IMR-90 (cell line): ENCODE measurements at regions not wholly inside any gene's neighbourhood (a gene's known extent, or its start where the extent isn't known, plus 50 kb on each side); places are given as distances from the start of the nearest gene placed in this dataset.

Source experiments
- BHLHE40 ChIP-seq: fragments of 150-350 bp; IDR thresholded peaks from 2 replicates; pipeline ENCODE4 v1.6.1; 2016; ENCODE audit warnings: mild to moderate bottlenecking, low read depth, low read length
- CEBPB ChIP-seq: IDR thresholded peaks from 2 replicates; pipeline ENCODE4 v1.6.1; 2012; ENCODE audit warnings: low read depth, low read length, improper control_type of control experiment
- CTCF ChIP-seq: conservative IDR thresholded peaks from 2 replicates; pipeline ENCODE4 v1.5.1; 2012; ENCODE audit warnings: mild to moderate bottlenecking, low read depth, low read length, improper control_type of control experiment
- ELK1 ChIP-seq: fragments of 150-350 bp; IDR thresholded peaks from 2 replicates; pipeline ENCODE4 v1.6.1; 2016; ENCODE audit warnings: low read depth, mild to moderate bottlenecking, low read length, moderate library complexity, borderline replicate concordance
- MAZ ChIP-seq: IDR thresholded peaks from 2 replicates; pipeline ENCODE4 v1.6.1; 2012; ENCODE audit warnings: low read depth, mild to moderate bottlenecking, low read length, improper control_type of control experiment, moderate library complexity, borderline replicate concordance
- MXI1 ChIP-seq: IDR thresholded peaks from 2 replicates; pipeline ENCODE4 v1.6.1; 2012; ENCODE audit warnings: low read depth, mild to moderate bottlenecking, low read length, moderate library complexity, borderline replicate concordance
- NFE2L2 ChIP-seq: fragments of 150-350 bp; IDR thresholded peaks from 2 replicates; pipeline ENCODE4 v1.6.1; 2016; ENCODE audit warnings: low read depth, mild to moderate bottlenecking, low read length
- POLR2A ChIP-seq: IDR thresholded peaks from 2 replicates; pipeline ENCODE4 v1.6.1; 2012; ENCODE audit warnings: mild to moderate bottlenecking, low read depth, low read length
- RAD21 ChIP-seq: IDR thresholded peaks from 2 replicates; pipeline ENCODE4 v1.6.1; 2012; ENCODE audit warnings: low read length, improper control_type of control experiment
- RCOR1 ChIP-seq: IDR thresholded peaks from 2 replicates; pipeline ENCODE4 v1.6.1; 2012; ENCODE audit warnings: mild to moderate bottlenecking, low read length, improper control_type of control experiment; ENCODE audit not compliant: insufficient replicate concordance
- RFX5 ChIP-seq: IDR thresholded peaks from 2 replicates; pipeline ENCODE4 v1.8.0; 2012; ENCODE audit warnings: low read depth, mild to moderate bottlenecking, low read length, moderate library complexity
- SMC3 ChIP-seq: fragments of 150-350 bp; IDR thresholded peaks from 2 replicates; pipeline ENCODE4 v1.6.1; 2016; ENCODE audit warnings: low read depth, mild to moderate bottlenecking, antibody characterized with exemption, low read length, moderate library complexity
- USF2 ChIP-seq: fragments of 150-350 bp; IDR thresholded peaks from 2 replicates; pipeline ENCODE4 v1.6.1; 2017; ENCODE audit warnings: mild to moderate bottlenecking, antibody characterized with exemption, low read length, low read depth

- no peak for TF ChIP-seq CTCF
- no peak for TF ChIP-seq POLR2A
- no peak for TF ChIP-seq RCOR1
- TF ChIP-seq MAZ, result no peak
- no peak for TF ChIP-seq CEBPB
- TF ChIP-seq RAD21, result no peak
- no peak for TF ChIP-seq RFX5
- no peak for TF ChIP-seq USF2
- TF ChIP-seq MXI1, result no peak
- TF ChIP-seq BHLHE40, result no peak
- no peak for TF ChIP-seq SMC3
- no peak for TF ChIP-seq ELK1
- TF ChIP-seq NFE2L2, result no peak
Measured at GRCh38 chr5:68699966-68700365, 393.8 kb upstream of the SLC30A5 start.
